Trophoblast cell (in vitro differentiated cells and primary cell): ENCODE measurements at regions not wholly inside any gene's neighbourhood (a gene's known extent, or its start where the extent isn't known, plus 50 kb on each side); places are given as distances from the start of the nearest gene placed in this dataset.

Source experiments
- DNase-seq, 2 donors: peaks; one replicate each; pipeline ENCODE4 v3.0.0-alpha.2; 2016
- H2AFZ ChIP-seq: 2 replicates; pipeline ENCODE4 v1.6.1; 2013; ENCODE audit warnings: low read length, moderate library complexity, mild to moderate bottlenecking; ENCODE audit not compliant: insufficient read depth, poor library complexity
- H2AK5ac ChIP-seq: 2 replicates; pipeline ENCODE4 v1.6.1; 2013; ENCODE audit warnings: mild to moderate bottlenecking, low read length
- H2BK120ac ChIP-seq: 2 replicates; pipeline ENCODE4 v1.6.1; 2013; ENCODE audit warnings: low read length, mild to moderate bottlenecking, moderate library complexity; ENCODE audit not compliant: insufficient read depth, poor library complexity
- H2BK12ac ChIP-seq: 2 replicates; pipeline ENCODE4 v1.6.1; 2013; ENCODE audit warnings: mild to moderate bottlenecking, low read length, moderate library complexity
- H2BK5ac ChIP-seq: 2 replicates; pipeline ENCODE4 v1.6.1; 2013; ENCODE audit warnings: low read length, low read depth, moderate library complexity, mild to moderate bottlenecking; ENCODE audit not compliant: poor library complexity
- H3K14ac ChIP-seq: 2 replicates; pipeline ENCODE4 v1.6.1; 2013; ENCODE audit warnings: mild to moderate bottlenecking, low read length
- H3K18ac ChIP-seq: 2 replicates; pipeline ENCODE4 v1.6.1; 2013; ENCODE audit warnings: mild to moderate bottlenecking, low read length
- H3K23ac ChIP-seq: 2 replicates; pipeline ENCODE4 v1.6.1; 2013; ENCODE audit warnings: low read length
- H3K27ac ChIP-seq: 2 replicates; pipeline ENCODE4 v1.5.1; 2013; ENCODE audit warnings: low read depth, mild to moderate bottlenecking, inconsistent platforms, low read length, moderate library complexity
- H3K27me3 ChIP-seq: 2 replicates; pipeline ENCODE4 v1.6.1; 2013; ENCODE audit warnings: inconsistent platforms, mild to moderate bottlenecking, low read length, moderate library complexity; ENCODE audit not compliant: insufficient read depth
- H3K36me3 ChIP-seq, 2 experiments: 1 replicate in 1 of 2; 2 replicates in 1 of 2; pipeline ENCODE4 v1.6.1; 2013; ENCODE audit warnings: low read length in 2 of 2, mild to moderate bottlenecking in 2 of 2, moderate library complexity in 1 of 2; ENCODE audit not compliant: insufficient read depth in 2 of 2, control insufficient read depth in 1 of 2
- H3K4ac ChIP-seq: 2 replicates; pipeline ENCODE4 v1.6.1; 2013; ENCODE audit warnings: low read depth, mild to moderate bottlenecking, low read length, moderate library complexity
- H3K4me1 ChIP-seq, 2 experiments: 1 replicate in 1 of 2; 2 replicates in 1 of 2; pipeline ENCODE4 v1.6.1; 2013; ENCODE audit warnings: low read length in 2 of 2, mild to moderate bottlenecking in 2 of 2, moderate library complexity in 1 of 2; ENCODE audit not compliant: insufficient read depth in 2 of 2, control insufficient read depth in 1 of 2
- H3K4me2 ChIP-seq: 2 replicates; pipeline ENCODE4 v1.6.1; 2013; ENCODE audit warnings: inconsistent platforms, mild to moderate bottlenecking, low read length, moderate library complexity
- H3K4me3 ChIP-seq: 2 replicates; pipeline ENCODE4 v1.5.1; 2013; ENCODE audit warnings: mild to moderate bottlenecking, low read depth, low read length, inconsistent platforms
- H3K79me1 ChIP-seq: one replicate; pipeline ENCODE4 v1.6.1; 2013; ENCODE audit warnings: low read length
- H3K79me2 ChIP-seq: 2 replicates; pipeline ENCODE4 v1.6.1; 2013; ENCODE audit warnings: low read length, mild to moderate bottlenecking; ENCODE audit not compliant: control insufficient read depth, insufficient read depth, poor library complexity
- H3K9ac ChIP-seq: 2 replicates; pipeline ENCODE4 v1.6.1; 2013; ENCODE audit warnings: mild to moderate bottlenecking, low read length
- H3K9me3 ChIP-seq: 2 replicates; pipeline ENCODE4 v1.6.1; 2013; ENCODE audit warnings: low read depth, mild to moderate bottlenecking, control low read depth, inconsistent platforms, low read length; ENCODE audit not compliant: insufficient read depth
- H4K12ac ChIP-seq: 2 replicates; pipeline ENCODE4 v1.6.1; 2013; ENCODE audit warnings: low read depth, mild to moderate bottlenecking, low read length, moderate library complexity
- H4K8ac ChIP-seq: 2 replicates; pipeline ENCODE4 v1.6.1; 2013; ENCODE audit warnings: low read depth, mild to moderate bottlenecking, low read length, moderate library complexity
- H4K91ac ChIP-seq: one replicate; pipeline ENCODE4 v1.6.1; 2013; ENCODE audit warnings: low read depth, mild to moderate bottlenecking, low read length, moderate library complexity
- WGBS: extraction: QIAGEN DNeasy Blood & Tissue Kit; methylation state at CpG from one replicate; pipeline ENCODE4 v1.1.7; 2013; ENCODE audit warnings: missing lambda C conversion rate; ENCODE audit not compliant: insufficient read length, insufficient coverage; ENCODE audit errors: extremely low coverage; 5-methylcytosine and 5-hydroxymethylcytosine counted together

DNA sequence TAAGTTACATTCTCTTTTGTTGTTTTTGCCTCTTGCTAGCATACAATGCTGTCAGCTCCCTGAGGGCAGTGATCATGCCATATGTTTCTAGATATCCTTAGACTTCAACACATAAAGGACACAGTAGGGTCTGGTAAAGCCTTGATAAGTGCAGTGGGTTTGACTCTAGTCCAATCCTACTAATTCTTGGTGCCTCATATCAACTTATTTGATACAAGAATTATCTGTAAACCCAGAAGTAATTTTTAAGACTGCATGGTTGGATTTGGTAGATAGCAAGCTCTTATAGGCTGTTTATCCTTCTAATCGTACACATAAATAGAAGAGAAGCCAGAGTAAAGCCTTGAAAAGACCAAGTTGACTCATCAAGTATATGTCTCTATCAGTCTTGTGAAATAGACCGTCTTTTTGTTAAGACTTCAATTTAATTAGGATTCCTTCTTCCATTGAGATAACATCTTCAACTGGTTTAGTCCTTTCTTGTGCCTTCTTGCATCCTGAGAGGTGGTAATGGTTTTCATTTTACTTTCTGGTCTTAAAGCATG, 265.6 kb upstream of the CDIN1 start:
- no peak overlapping the region for H2BK5ac ChIP-seq
- no peak overlapping the region for H4K8ac ChIP-seq
- H2BK12ac ChIP-seq: no peak overlapping the region
- H3K18ac ChIP-seq: no peak overlapping the region
- no peak overlapping the region for H2AK5ac ChIP-seq
- H3K4me1 ChIP-seq: no peaks in the 10 kb centered on the region
- no peak overlapping the region for H3K23ac ChIP-seq
- no peak overlapping the region for H2AFZ ChIP-seq
- no peaks in the 10 kb centered on the region for H3K79me2 ChIP-seq
- no peak overlapping the region for H3K4me2 ChIP-seq
- H2BK120ac ChIP-seq: no peak overlapping the region
- no peak overlapping the region for H3K27ac ChIP-seq
- H4K12ac ChIP-seq: no peak overlapping the region
- no peak overlapping the region for H3K4ac ChIP-seq
- H3K79me1 ChIP-seq: no peaks in the 10 kb centered on the region
- H3K4me3 ChIP-seq: no peak overlapping the region
- no CpG with 5 or more reads among the region's 2 CpGs for WGBS
- no peak for DNase-seq
- no peak overlapping the region for H3K14ac ChIP-seq
- no peaks in the 10 kb centered on the region for H3K27me3 ChIP-seq
- H4K91ac ChIP-seq: no peak overlapping the region
- H3K9me3 ChIP-seq: no peaks in the 10 kb centered on the region
- H3K9ac ChIP-seq: no peak overlapping the region
- H3K36me3 ChIP-seq: no peaks in the 10 kb centered on the region

DNA sequence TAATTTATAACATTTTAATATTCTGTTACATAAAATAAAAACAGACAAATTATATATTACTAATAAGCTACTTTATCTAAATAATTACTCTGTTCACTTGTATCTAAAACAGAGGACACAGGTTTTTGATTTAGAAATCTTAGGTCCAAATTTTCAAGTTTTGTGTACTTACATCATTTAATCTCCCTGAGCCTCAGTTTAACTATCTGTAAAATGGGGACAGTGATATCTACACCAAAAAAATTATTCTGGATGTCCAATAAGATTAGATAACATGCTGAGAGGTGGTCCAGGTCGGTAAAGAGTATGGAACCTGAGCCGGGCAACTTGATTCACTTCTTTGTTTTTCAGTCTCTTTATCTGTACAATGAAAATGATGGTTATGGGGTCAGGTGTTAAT, 263.8 kb upstream of the CDIN1 start:
- H3K9me3 ChIP-seq: no peaks in the 10 kb centered on the region
- H3K27ac ChIP-seq: no peak overlapping the region
- H4K12ac ChIP-seq: no peak overlapping the region
- H2AFZ ChIP-seq: no peak overlapping the region
- H4K91ac ChIP-seq: no peak overlapping the region
- DNase-seq: no peak
- no peak overlapping the region for H3K23ac ChIP-seq
- H3K79me1 ChIP-seq: no peaks in the 10 kb centered on the region
- no peak overlapping the region for H4K8ac ChIP-seq
- no peaks in the 10 kb centered on the region for H3K79me2 ChIP-seq
- no peak overlapping the region for H2AK5ac ChIP-seq
- H3K14ac ChIP-seq: no peak overlapping the region
- H3K4me1 ChIP-seq: no peaks in the 10 kb centered on the region
- no peak overlapping the region for H2BK12ac ChIP-seq
- H3K18ac ChIP-seq: no peak overlapping the region
- H3K36me3 ChIP-seq: no peaks in the 10 kb centered on the region
- no peak overlapping the region for H3K9ac ChIP-seq
- H2BK5ac ChIP-seq: no peak overlapping the region
- no peak overlapping the region for H3K4me3 ChIP-seq
- no peak overlapping the region for H3K4ac ChIP-seq
- no CpG with 5 or more reads among the region's 2 CpGs for WGBS
- H2BK120ac ChIP-seq: no peak overlapping the region
- H3K27me3 ChIP-seq: no peaks in the 10 kb centered on the region
- H3K4me2 ChIP-seq: no peak overlapping the region

GRCh38 chr15:36323615-36324014, 255.8 kb upstream of the CDIN1 start:
- Histone ChIP-seq H3K4me3 (no peak overlapping the region), H3K79me2 (no peaks in the 10 kb centered on the region), H3K9me3 (peaks cover 3% of the 10 kb centered on the region), H3K14ac (no peak overlapping the region), H3K27me3 (no peaks in the 10 kb centered on the region), H3K36me3 (no peaks in the 10 kb centered on the region), H4K91ac (no peak overlapping the region), H3K18ac (no peak overlapping the region), H3K9ac (no peak overlapping the region), H4K12ac (no peak overlapping the region), H4K8ac (no peak overlapping the region), H2BK5ac (no peak overlapping the region), H3K27ac (no peak overlapping the region), H2BK120ac (no peak overlapping the region), H3K4me2 (no peak overlapping the region), H2AK5ac (no peak overlapping the region), H3K4ac (no peak overlapping the region), H3K4me1 (no peaks in the 10 kb centered on the region), H2AFZ (no peak overlapping the region), H3K23ac (no peak overlapping the region), H2BK12ac (no peak overlapping the region), H3K79me1 (no peaks in the 10 kb centered on the region)
- DNase-seq: no peak
- WGBS: no CpG with 5 or more reads among the region's 3 CpGs

GRCh38 chr15:36325206-36325605, 254.2 kb upstream of the CDIN1 start:
- Histone ChIP-seq H3K4ac (no peak overlapping the region), H2AK5ac (no peak overlapping the region), H2AFZ (no peak overlapping the region), H2BK120ac (no peak overlapping the region), H3K14ac (no peak overlapping the region), H4K12ac (no peak overlapping the region), H3K9ac (no peak overlapping the region), H3K36me3 (no peaks in the 10 kb centered on the region), H3K27me3 (no peaks in the 10 kb centered on the region), H4K91ac (no peak overlapping the region), H3K23ac (no peak overlapping the region), H3K9me3 (peaks cover 3% of the 10 kb centered on the region), H2BK5ac (no peak overlapping the region), H3K4me3 (no peak overlapping the region), H3K4me2 (no peak overlapping the region), H2BK12ac (no peak overlapping the region), H3K4me1 (no peaks in the 10 kb centered on the region), H4K8ac (no peak overlapping the region), H3K79me1 (no peaks in the 10 kb centered on the region), H3K27ac (no peak overlapping the region), H3K18ac (no peak overlapping the region), H3K79me2 (no peaks in the 10 kb centered on the region)
- no peak for DNase-seq
- WGBS: no CpG with 5 or more reads among the region's 2 CpGs
